Small intestine (tissue), 7 donors: ENCODE measurements at regions not wholly inside any gene's neighbourhood (a gene's known extent, or its start where the extent isn't known, plus 50 kb on each side); places are given as distances from the start of the nearest gene placed in this dataset.
A peak's percentile ranks its signal among the peaks of the same experiment; 100 is the strongest.

Experiments used
- DNase-seq, 2 donors: peaks; one replicate each; pipeline versions ENCODE4 v3.0.0 to v3.0.0-alpha.2; 2013
- FAIRE-seq: peaks from 2 replicates; lab custom pipeline; 2012; peaks lifted over from hg19 to GRCh38; lab: Jason Lieb, UNC
- H3K27ac ChIP-seq, 3 donors: one replicate each; pipeline ENCODE4 v1.5.1; 2013; ENCODE audit warnings: low read length in 2 of 3, mild to moderate bottlenecking in 2 of 3, control low read depth in 1 of 3, inconsistent platforms in 1 of 3, low read depth in 1 of 3, moderate library complexity in 1 of 3
- H3K27me3 ChIP-seq, 3 donors: one replicate each; pipeline ENCODE4 v1.6.1; 2013; ENCODE audit warnings: low read length in 3 of 3, inconsistent platforms in 1 of 3; ENCODE audit not compliant: control insufficient read depth in 3 of 3, insufficient read depth in 3 of 3
- H3K36me3 ChIP-seq, 3 donors: one replicate each; pipeline ENCODE4 v1.6.1; 2013; ENCODE audit warnings: low read length in 3 of 3, inconsistent platforms in 1 of 3, low read depth in 1 of 3, mild to moderate bottlenecking in 1 of 3, moderate library complexity in 1 of 3; ENCODE audit not compliant: control insufficient read depth in 3 of 3, insufficient read depth in 2 of 3
- H3K4me1 ChIP-seq, 3 donors: one replicate each; pipeline ENCODE4 v1.6.1; 2013; ENCODE audit warnings: low read length in 2 of 3, inconsistent platforms in 1 of 3, low read depth in 1 of 3, mild to moderate bottlenecking in 1 of 3, moderate library complexity in 1 of 3; ENCODE audit not compliant: control insufficient read depth in 3 of 3, insufficient read depth in 2 of 3
- H3K4me3 ChIP-seq, 3 donors: one replicate each; pipeline ENCODE4 v1.5.1; 2013; ENCODE audit warnings: low read length in 3 of 3, control low read depth in 1 of 3, inconsistent platforms in 1 of 3, low read depth in 1 of 3, mild to moderate bottlenecking in 1 of 3, moderate library complexity in 1 of 3
- H3K9me3 ChIP-seq, 2 donors: one replicate each; pipeline ENCODE4 v1.6.1; 2013; ENCODE audit warnings: low read depth in 1 of 2, low read length in 1 of 2; ENCODE audit not compliant: control insufficient read depth in 2 of 2, insufficient read depth in 1 of 2
- WGBS, 3 donors: extraction: QIAGEN DNeasy Blood & Tissue Kit; methylation state at CpG; one replicate each; pipeline ENCODE4 v1.1.7; 2013; 5-methylcytosine and 5-hydroxymethylcytosine counted together
- donor health status: healthy with polysubstance abuse.
- donor health status: control.
- donor health status: control.
- donor health status: Bipolar disorder and iron deficiency.
- donor health status: healthy.

- DNase-seq (no peak), FAIRE-seq (no peak)
- Histone ChIP-seq H3K27me3 (no peaks in the 10 kb centered on the region), H3K27ac (no peak overlapping the region), H3K9me3 (no peaks in the 10 kb centered on the region), H3K36me3 (no peaks in the 10 kb centered on the region), H3K4me1 (peaks cover 0 to 2% (median 0%) of the 10 kb centered on the region in 3 donors), H3K4me3 (no peak overlapping the region)
- WGBS, 3 donors: 45 to 62% (median 48%) methylated on average over 2 of the region's 2 CpGs
Observed at GRCh38 chr4:181608181-181608580, 635.0 kb upstream of the TENM3 start.

GRCh38 chr4:181611033-181611711, 632.0 kb upstream of the TENM3 start:
- H3K27me3 ChIP-seq: no peaks in the 10 kb centered on the region
- peaks cover 0 to 2% (median 0%) of the 10 kb centered on the region in 3 donors for H3K4me1 ChIP-seq
- no peaks in the 10 kb centered on the region for H3K36me3 ChIP-seq
- peak; percentile 5 to 6 for DNase-seq
- H3K4me3 ChIP-seq: no peak overlapping the region
- no peak for FAIRE-seq
- 21 to 44% (median 35%) methylated on average over 15 of the region's 15 CpGs for WGBS, 3 donors
- H3K9me3 ChIP-seq: no peaks in the 10 kb centered on the region
- H3K27ac ChIP-seq: no peak overlapping the region

- no peaks in the 10 kb centered on the region for H3K9me3 ChIP-seq
- no peak overlapping the region for H3K27ac ChIP-seq
- WGBS, 3 donors: 57 to 74% (median 67%) methylated on average over 8 of the region's 8 CpGs
- no peak for DNase-seq
- peaks cover 0 to 2% (median 0%) of the 10 kb centered on the region in 3 donors for H3K4me1 ChIP-seq
- no peak overlapping the region for H3K4me3 ChIP-seq
- no peak for FAIRE-seq
- H3K36me3 ChIP-seq: no peaks in the 10 kb centered on the region
- H3K27me3 ChIP-seq: no peaks in the 10 kb centered on the region
Observed at GRCh38 chr4:181611946-181612600, 631.1 kb upstream of the TENM3 start.

- H3K27me3 ChIP-seq: no peaks in the 10 kb centered on the region
- H3K9me3 ChIP-seq: no peaks in the 10 kb centered on the region
- H3K4me1 ChIP-seq: peaks cover 0 to 2% (median 0%) of the 10 kb centered on the region in 3 donors
- DNase-seq (no peak), FAIRE-seq (no peak)
- no peaks in the 10 kb centered on the region for H3K36me3 ChIP-seq
- 70 to 94% (median 80%) methylated on average over 6 of the region's 6 CpGs for WGBS, 3 donors
- H3K4me3 ChIP-seq: no peak overlapping the region
- H3K27ac ChIP-seq: no peak overlapping the region
Observed at GRCh38 chr4:181613200-181613599, 630.0 kb upstream of the TENM3 start.

- WGBS, 3 donors: 81 to 89% (median 89%) methylated on average over 6 of the region's 6 CpGs
- Histone ChIP-seq H3K9me3 (no peaks in the 10 kb centered on the region), H3K27ac (no peak overlapping the region), H3K4me1 (no peaks in the 10 kb centered on the region), H3K4me3 (no peak overlapping the region), H3K36me3 (no peaks in the 10 kb centered on the region), H3K27me3 (no peaks in the 10 kb centered on the region)
- FAIRE-seq (no peak), DNase-seq (no peak)
Observed at GRCh38 chr4:181618038-181618618, 625.1 kb upstream of the TENM3 start.

GRCh38 chr4:181618896-181619295, 624.3 kb upstream of the TENM3 start:
- H3K4me3 ChIP-seq: no peak overlapping the region
- no peaks in the 10 kb centered on the region for H3K9me3 ChIP-seq
- H3K4me1 ChIP-seq: no peaks in the 10 kb centered on the region
- FAIRE-seq: no peak
- no peaks in the 10 kb centered on the region for H3K36me3 ChIP-seq
- WGBS, 3 donors: 78 to 88% (median 82%) methylated on average over 5 of the region's 5 CpGs
- H3K27me3 ChIP-seq: no peaks in the 10 kb centered on the region
- no peak for DNase-seq
- no peak overlapping the region for H3K27ac ChIP-seq

- no peaks in the 10 kb centered on the region for H3K9me3 ChIP-seq
- FAIRE-seq (no peak), DNase-seq (no peak)
- no peak overlapping the region for H3K4me3 ChIP-seq
- no peaks in the 10 kb centered on the region for H3K36me3 ChIP-seq
- no peaks in the 10 kb centered on the region for H3K27me3 ChIP-seq
- no peaks in the 10 kb centered on the region for H3K4me1 ChIP-seq
- H3K27ac ChIP-seq: no peak overlapping the region
- 79 to 89% (median 80%) methylated on average over 7 of the region's 7 CpGs for WGBS, 3 donors
Observed at GRCh38 chr4:181619651-181620050, 623.6 kb upstream of the TENM3 start.

- DNase-seq (no peak), FAIRE-seq (no peak)
- Histone ChIP-seq H3K27me3 (no peaks in the 10 kb centered on the region), H3K4me3 (no peak overlapping the region), H3K4me1 (no peaks in the 10 kb centered on the region), H3K36me3 (no peaks in the 10 kb centered on the region), H3K9me3 (no peaks in the 10 kb centered on the region), H3K27ac (no peak overlapping the region)
- 77 to 91% (median 83%) methylated on average over 12 of the region's 12 CpGs for WGBS, 3 donors
Observed at GRCh38 chr4:181637186-181638105, 605.8 kb upstream of the TENM3 start.
